MCF 10A (cell line): ENCODE measurements at regions not wholly inside any gene's neighbourhood (a gene's known extent, or its start where the extent isn't known, plus 50 kb on each side); places are given as distances from the start of the nearest gene placed in this dataset.

ENCODE experiments used
- BruUV-seq: library from RNA; stranded (reverse); fragments of 400-500 nt; replicated peaks from 2 replicates; lab custom pipeline; 2021; lab: Mats Ljungman, UMichigan
- CTCF ChIA-PET: fragments of 300-600 bp; sonication (Branson Sonifier 250); formaldehyde crosslinking; extraction: SDS; loops from one replicate; lab custom pipeline; 2021; ENCODE audit warnings: antibody characterized with exemption, inconsistent platforms; lab: Yijun Ruan, JAX
- POLR2A ChIA-PET: fragments of 300-600, 350-650 bp; sonication (Branson Sonifier 250); formaldehyde crosslinking; extraction: SDS; loops from one replicate; lab custom pipeline; 2020; ENCODE audit warnings: antibody characterized with exemption, inconsistent platforms; lab: Yijun Ruan, JAX
- DNase-seq: peaks from one replicate; pipeline ENCODE4 v3.0.0-alpha.2; 2018; ENCODE audit not compliant: unreplicated experiment
- H3K27ac Mint-ChIP-seq: one replicate; pipeline ENCODE4 v1.8.0; 2022; ENCODE audit warnings: mild to moderate bottlenecking, low read depth, mixed read lengths; ENCODE audit not compliant: unreplicated experiment
- H3K27me3 Mint-ChIP-seq: one replicate; pipeline ENCODE4 v1.8.0; 2022; ENCODE audit warnings: mixed read lengths; ENCODE audit not compliant: insufficient read depth, unreplicated experiment
- H3K36me3 Mint-ChIP-seq: one replicate; pipeline ENCODE4 v1.8.0; 2022; ENCODE audit warnings: mild to moderate bottlenecking, moderate library complexity, mixed read lengths; ENCODE audit not compliant: insufficient read depth, unreplicated experiment
- H3K4me1 Mint-ChIP-seq: one replicate; pipeline ENCODE4 v1.8.0; 2022; ENCODE audit warnings: mixed read lengths; ENCODE audit not compliant: insufficient read depth, unreplicated experiment
- H3K4me3 Mint-ChIP-seq: one replicate; pipeline ENCODE4 v1.8.0; 2022; ENCODE audit warnings: mild to moderate bottlenecking, moderate library complexity, mixed read lengths; ENCODE audit not compliant: unreplicated experiment
- H3K9me3 Mint-ChIP-seq: one replicate; pipeline ENCODE4 v1.8.0; 2022; ENCODE audit warnings: mixed read lengths; ENCODE audit not compliant: unreplicated experiment
- CTCF ChIP-seq: fragments of 200-600 bp; IDR thresholded peaks from one replicate; pipeline ENCODE4 v1.8.0; 2022; ENCODE audit warnings: antibody characterized with exemption, mild to moderate bottlenecking; ENCODE audit not compliant: unreplicated experiment
- intact Hi-C: fragments of 100-400 bp; cut with micrococcal nuclease; formaldehyde crosslinking; loops from 2 replicates; pipeline ENCODE4 v1.14.1; 2022

DNA sequence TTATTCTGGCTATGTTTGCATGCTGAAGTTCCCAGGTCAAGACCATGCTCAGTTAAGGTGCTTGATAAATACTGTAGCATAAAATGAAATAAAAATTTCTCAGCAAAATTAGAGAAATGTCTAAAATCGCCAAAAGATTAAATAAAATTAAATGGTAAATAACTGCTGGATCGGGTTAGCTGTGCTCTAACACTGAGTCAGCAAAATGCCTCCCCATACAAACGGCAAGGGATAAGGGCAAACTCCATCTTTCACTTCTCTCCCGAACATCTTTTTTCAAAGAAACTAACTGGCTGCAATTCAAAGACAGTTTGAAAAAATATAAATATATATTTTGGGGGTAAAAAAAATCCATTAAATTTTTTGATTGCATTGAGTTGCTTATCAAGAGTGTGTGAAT is 162.2 kb upstream of the ZFHX3 start:
- no peaks in the 10 kb centered on the region for H3K27me3 Mint-ChIP-seq
- BruUV-seq: no TSS peak

GRCh38 chr16:73209190-73209589 is 161.3 kb upstream of the ZFHX3 start:
- BruUV-seq: no TSS peak
- H3K9me3 Mint-ChIP-seq: no peaks in the 10 kb centered on the region
- H3K27me3 Mint-ChIP-seq: no peaks in the 10 kb centered on the region
- H3K27ac Mint-ChIP-seq: no peak overlapping the region
- H3K36me3 Mint-ChIP-seq: no peaks in the 10 kb centered on the region
- no peaks in the 10 kb centered on the region for H3K4me1 Mint-ChIP-seq
- no peak for TF ChIP-seq CTCF
- DNase-seq: no peak
- CTCF ChIA-PET: interaction anchor here (0.8 to 1.1 kb wide), 2 partner anchors 9 to 11 kb away, joined by 4 read pairs; no protein-coding TSS in a partner anchor
- H3K4me3 Mint-ChIP-seq: no peak overlapping the region
- intact Hi-C loops: no loop called here
- POLR2A ChIA-PET: no interaction called here

More for the DNA sequence above, 162.2 kb upstream of the ZFHX3 start:
- TF ChIP-seq CTCF: no peak
- intact Hi-C loops: no loop called here
- DNase-seq: no peak
- no peaks in the 10 kb centered on the region for H3K9me3 Mint-ChIP-seq
- no peak overlapping the region for H3K4me3 Mint-ChIP-seq
- no peak overlapping the region for H3K27ac Mint-ChIP-seq
- POLR2A ChIA-PET: interaction anchor here (0.7 kb wide), 1 partner anchor 338 kb away, joined by 3 read pairs; no protein-coding TSS in a partner anchor
- no peaks in the 10 kb centered on the region for H3K4me1 Mint-ChIP-seq
- CTCF ChIA-PET: interaction anchor here (0.6 to 1.0 kb wide), 2 partner anchors 296 to 377 kb away, joined by 3 to 4 read pairs; no protein-coding TSS in a partner anchor
- H3K36me3 Mint-ChIP-seq: no peaks in the 10 kb centered on the region

DNA sequence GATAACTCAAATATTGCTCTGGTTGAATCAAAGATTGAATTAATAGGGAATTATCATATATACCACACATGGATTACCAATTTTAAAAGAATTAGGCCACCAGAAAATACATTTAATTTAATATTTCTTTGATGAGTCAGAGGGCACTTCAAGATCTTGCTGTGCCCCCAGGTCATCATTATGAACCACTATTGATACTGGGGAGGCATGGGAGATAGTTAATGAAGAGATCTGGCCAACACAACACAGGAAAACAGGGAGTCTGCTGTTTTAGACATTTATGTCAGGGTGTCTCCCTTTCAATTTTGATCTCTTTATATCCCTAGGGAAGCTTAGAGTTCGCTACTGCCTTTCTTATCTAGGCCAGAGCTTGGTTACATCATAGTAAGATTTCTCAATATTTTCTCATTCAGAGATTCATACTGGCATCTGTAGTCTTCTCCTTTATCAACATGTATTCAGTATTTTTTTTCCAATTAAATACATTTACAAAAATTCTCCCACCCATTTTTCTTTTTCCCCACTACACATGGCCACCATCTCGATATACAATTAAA is 158.3 kb upstream of the ZFHX3 start:
- H3K9me3 Mint-ChIP-seq: no peaks in the 10 kb centered on the region
- no TSS peak for BruUV-seq
- CTCF ChIA-PET: interaction anchor here (0.9 to 2.1 kb wide), 2 partner anchors 12 to 374 kb away, joined by 3 to 5 read pairs; no protein-coding TSS in a partner anchor
- POLR2A ChIA-PET: interaction anchor here (0.7 kb wide), 1 partner anchor 670 kb away, joined by 3 read pairs; no protein-coding TSS in a partner anchor
- no peak overlapping the region for H3K4me3 Mint-ChIP-seq
- H3K27ac Mint-ChIP-seq: no peak overlapping the region
- H3K36me3 Mint-ChIP-seq: no peaks in the 10 kb centered on the region
- no peaks in the 10 kb centered on the region for H3K27me3 Mint-ChIP-seq
- intact Hi-C loops: no loop called here
- TF ChIP-seq CTCF: no peak
- no peak for DNase-seq
- peaks cover 11% of the 10 kb centered on the region for H3K4me1 Mint-ChIP-seq

DNA sequence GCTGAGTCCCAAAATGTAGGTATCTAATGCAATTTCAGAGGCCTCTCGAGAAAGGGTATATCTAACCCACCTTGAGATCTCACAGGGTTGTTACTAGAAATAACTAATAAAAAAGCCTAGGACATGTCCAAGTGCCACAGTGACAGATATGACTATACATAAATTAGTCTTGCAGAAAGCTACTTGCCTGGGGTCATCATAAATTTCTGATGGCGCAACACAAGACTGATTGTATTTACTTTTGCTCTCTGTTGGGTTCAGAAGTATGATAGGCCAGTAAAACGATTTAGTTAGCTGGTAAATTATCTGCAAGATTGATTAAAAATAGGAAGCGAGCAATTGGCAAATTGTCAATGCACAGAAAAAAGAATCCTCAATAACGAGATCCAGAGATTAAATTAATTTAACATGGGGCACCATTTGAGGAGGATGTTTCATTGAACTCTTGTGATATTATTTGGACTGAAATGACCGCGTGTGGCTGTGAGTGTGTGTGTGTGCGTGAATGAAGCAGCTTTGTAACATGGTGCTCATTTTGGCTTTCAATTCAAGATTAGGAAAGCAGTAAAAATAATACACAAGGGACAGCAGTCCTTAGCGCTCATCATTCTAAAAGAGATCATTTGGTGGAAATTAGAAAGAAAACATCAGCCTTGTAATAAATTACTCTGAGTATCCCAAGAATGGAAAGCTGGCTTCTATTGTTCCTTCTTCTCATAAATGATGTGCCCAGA is 157.4 kb upstream of the ZFHX3 start:
- Mint-ChIP-seq H3K4me1 (peaks cover 11% of the 10 kb centered on the region), H3K9me3 (no peaks in the 10 kb centered on the region), H3K27me3 (no peaks in the 10 kb centered on the region), H3K27ac (no peak overlapping the region), H3K4me3 (no peak overlapping the region), H3K36me3 (no peaks in the 10 kb centered on the region)
- BruUV-seq: no TSS peak
- no peak for DNase-seq
- intact Hi-C loops: no loop called here
- POLR2A ChIA-PET: no interaction called here
- CTCF ChIA-PET: interaction anchor here (2.1 to 4.1 kb wide), 2 partner anchors 373 kb away, joined by 5 to 17 read pairs; no protein-coding TSS in a partner anchor
- TF ChIP-seq CTCF: no peak
